ENCODE measurements at regions not wholly inside any gene's neighbourhood (a gene's known extent, or its start where the extent isn't known, plus 50 kb on each side); places are given as distances from the start of the nearest gene placed in this dataset.
A peak's percentile ranks its signal among the peaks of the same experiment; 100 is the strongest.
"Not testable (repeated sequence)": the region's sequence is repeated elsewhere in the genome, so short reads cannot be mapped to it uniquely, and the experiment has no call there.

DNA sequence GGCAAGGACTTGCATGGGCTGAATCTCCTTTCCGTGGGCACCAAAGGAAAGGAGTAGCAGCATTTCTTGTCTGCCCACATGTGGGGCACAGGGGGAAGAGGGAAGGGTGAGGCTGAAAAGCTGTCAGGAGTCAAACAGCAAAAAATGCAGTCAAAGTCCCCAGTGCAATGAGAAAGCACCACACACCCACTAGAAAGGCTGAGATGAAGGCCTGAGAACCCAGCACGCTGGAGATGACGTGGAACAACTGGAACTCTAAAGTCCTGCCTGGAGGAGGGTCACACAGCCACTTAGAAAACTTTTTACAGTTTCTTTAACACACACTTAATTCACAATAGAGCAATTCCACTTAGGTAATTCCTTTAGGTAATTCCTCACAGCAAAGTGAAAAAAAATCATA, 94.6 kb upstream of the IGFBPL1 start:
- no peak for DNase-seq (ENCODE audit: low read depth in 4 of 4, low spot score in 3 of 4)

DNA sequence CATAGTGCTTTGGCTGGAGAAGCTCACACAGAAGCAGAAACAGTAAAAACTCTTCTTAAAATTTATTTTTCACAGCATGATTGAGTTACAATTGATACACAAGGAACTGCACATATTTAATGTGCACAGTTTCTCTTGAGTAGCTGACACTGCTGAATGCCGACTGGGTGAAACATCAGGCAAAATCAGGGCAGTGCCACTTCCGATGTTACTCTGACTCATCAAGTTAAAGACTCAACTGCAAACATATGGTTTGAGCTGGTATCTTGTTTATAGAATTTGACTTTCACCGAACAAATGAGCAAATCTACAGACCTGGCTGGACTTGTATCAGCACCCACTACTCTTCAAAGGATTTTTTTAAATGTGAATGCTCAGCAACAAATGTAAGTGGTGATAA, 92.0 kb upstream of the IGFBPL1 start:
- DNase-seq (ENCODE audit: low read depth in 4 of 4, low spot score in 3 of 4) = not testable (repeated sequence)

- DNase-seq (ENCODE audit: low read depth in 4 of 4, low spot score in 3 of 4) = not testable (repeated sequence)
Observed at GRCh38 chr9:38515055-38515454, 90.8 kb upstream of the IGFBPL1 start.

DNA sequence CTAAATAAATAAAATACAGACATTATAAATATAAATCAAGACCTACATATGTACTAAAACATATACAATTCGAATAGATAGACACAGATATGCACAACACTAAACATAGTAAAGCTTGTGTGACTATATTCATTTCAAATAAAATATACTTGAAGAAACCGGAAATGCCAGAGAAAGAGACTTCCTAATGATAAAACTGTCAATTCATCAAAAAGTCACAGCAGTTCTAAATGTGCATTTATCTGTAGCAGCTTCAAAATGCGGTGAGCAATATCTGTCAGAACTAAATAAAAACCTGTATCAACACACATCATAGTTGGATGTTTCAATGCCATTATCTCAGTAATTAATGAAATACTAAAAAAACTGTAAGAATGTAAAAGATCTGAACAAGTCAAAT, 86.1 kb upstream of the IGFBPL1 start:
- DNase-seq (ENCODE audit: low read depth in 4 of 4, low spot score in 3 of 4) = not testable (repeated sequence)

DNA sequence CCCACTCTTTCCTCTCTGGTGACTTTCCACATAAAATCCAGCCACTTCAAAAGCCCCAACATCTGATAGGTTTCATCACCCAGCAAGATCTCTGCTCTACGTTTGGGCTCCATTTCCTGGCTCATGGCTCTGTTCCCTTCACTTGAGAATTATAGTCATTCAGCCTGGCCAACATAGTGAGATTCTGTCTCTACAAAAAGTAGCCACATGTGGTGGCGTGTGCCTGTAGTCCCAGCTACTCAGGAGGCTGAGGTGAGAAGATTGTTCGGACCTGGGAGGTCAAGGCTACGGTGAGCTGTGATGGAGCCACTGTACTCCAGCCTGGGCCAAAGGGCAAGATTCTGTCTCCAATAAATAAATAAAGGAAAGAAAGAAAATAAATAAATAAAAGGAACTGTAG, 83.3 kb upstream of the IGFBPL1 start:
- no peak for DNase-seq (ENCODE audit: low read depth in 4 of 4, low spot score in 3 of 4)

GRCh38 chr9:38500171-38500570, 75.9 kb upstream of the IGFBPL1 start:
- DNase-seq (ENCODE audit: low read depth in 4 of 4, low spot score in 3 of 4) = peak in 2 of 4 donors; percentile 8 to 52

DNA sequence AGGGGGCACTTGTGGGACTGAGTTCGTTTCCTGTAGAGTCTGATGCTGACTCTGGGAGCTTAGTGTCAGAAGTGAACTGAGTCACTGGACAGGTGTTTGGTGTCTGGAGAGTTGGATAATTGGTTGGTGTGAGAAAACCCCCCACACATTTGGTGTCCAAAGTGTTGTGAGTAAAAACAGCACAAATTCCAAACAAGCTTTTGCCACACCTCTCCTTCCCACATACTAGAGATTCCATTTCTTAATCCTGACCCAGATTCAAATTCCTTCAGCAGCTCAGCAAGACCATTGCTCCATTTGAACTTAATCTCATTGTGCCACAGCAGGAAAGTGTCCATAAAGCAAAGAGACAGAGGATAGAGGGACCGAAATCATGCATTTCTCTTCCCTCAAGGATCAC, 74.3 kb upstream of the IGFBPL1 start:
- DNase-seq (ENCODE audit: low read depth in 4 of 4, low spot score in 3 of 4) = not testable (repeated sequence)

GRCh38 chr9:38489057-38489456, 64.8 kb upstream of the IGFBPL1 start:
- DNase-seq (ENCODE audit: low read depth in 4 of 4, low spot score in 3 of 4) = no peak

DNA sequence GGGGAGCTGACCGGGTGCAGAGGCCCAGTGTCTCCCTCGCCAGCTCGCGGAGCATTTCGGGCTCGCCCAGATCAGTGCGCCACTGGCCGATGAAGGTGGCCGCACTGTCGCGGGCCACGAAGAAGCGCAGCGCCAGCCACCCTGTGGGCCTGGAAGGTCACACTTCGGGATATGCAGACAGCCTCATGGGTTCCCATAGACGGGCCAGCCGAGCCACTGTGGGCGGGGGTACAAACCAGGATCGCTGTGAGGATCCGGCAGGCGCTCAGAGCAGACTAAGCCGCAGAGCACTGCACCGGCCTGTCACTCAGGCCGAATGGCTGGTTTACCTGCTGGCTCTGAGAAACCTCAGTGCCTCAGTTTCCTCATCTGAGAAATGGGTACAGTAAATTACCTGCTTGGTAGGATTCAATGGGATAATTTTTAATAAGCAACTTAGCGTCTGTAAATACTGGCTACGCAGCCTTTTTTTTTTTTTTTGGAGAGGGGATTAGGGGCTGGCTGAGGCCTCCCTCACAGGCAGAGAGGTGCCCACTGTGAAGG, 64.0 kb upstream of the IGFBPL1 start:
- no peak for DNase-seq (ENCODE audit: low read depth in 4 of 4, low spot score in 3 of 4)

DNA sequence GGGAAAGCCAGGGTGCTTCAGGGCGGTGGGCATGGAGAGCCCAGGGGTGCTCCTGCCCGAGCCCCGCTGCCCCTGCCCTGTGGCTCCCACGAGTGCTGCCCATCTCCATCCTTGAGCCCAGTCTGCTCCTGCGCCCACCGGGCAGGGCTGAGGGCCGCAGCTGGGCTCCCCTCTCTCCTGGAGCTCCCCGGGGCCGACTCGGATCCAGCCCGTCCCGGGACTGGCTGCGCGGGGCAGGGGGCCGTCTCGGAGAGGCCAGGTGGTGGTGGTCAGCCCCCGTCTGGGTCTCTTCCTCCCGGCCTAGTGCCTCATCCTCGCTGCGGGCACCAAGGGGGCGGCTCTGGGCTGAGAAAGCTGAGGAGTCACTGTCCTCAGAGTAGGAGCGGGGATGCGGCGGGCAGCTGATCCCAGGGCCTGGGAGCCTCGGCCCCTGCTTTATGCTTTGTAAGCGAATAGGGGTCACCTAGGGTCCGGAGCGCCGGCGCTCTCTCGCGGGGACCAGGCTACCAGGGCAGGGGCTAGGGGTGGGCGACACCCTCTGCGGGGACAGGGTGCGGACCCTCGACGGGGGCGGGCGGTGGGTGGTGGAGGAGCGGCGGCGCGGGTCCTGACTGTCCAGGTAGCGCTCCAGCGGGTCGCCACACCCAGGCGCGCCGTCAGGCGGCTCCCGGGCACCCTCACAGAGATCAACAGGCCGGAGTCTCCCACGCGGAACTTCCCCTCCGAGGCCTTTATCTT, 63.3 kb upstream of the IGFBPL1 start:
- DNase-seq (ENCODE audit: low read depth in 4 of 4, low spot score in 3 of 4) = not testable (repeated sequence)

DNA sequence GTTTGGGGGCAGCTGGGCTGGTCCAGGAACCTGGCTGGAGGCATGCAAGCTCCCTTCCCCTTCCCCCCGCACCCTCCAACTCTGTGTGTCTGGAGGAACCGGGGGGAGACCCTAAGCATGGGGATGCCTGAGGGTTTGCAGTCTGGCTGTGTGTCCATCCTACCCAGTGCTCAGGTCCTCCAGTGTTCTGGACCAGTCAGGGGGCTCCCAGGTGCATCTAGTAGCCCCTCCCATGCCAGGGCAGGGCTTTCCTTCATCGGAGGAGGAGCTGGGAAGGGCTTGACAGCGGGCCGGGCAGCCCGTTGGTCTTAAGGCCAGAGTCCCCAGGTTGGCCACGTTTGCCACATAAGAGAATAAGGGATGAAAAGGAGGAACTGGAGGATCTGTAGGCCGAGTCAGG, 62.6 kb upstream of the IGFBPL1 start:
- DNase-seq (ENCODE audit: low read depth in 4 of 4, low spot score in 3 of 4) = no peak

DNA sequence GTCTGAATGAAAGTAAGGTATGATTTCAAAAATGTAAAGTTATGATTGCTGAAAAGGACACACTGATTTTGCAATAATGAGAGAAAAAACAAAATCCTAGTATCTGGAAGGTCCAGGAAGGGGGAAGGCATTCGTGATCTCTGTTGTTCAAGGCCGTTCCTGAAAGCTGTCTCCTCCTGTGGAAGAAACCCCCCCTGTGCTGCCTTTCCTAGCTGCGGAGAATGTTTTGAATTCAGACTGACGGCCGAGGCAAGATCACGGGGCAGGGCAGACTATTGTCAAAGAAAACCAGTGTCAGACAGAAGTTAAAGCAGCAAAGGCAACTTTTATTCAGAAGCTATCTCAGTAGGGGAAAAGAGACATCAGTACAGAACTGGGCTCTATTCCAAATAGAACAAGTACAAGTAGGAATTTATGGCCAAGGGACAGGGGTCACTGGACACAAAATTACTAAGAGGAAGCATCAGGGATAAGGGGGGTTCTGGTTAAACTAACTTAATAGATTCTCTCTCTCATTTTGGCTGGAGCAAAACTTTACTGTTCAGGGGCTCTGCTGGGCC, 61.9 kb upstream of the IGFBPL1 start:
- no peak for DNase-seq (ENCODE audit: low read depth in 4 of 4, low spot score in 3 of 4)

GRCh38 chr9:38484076-38484665, 59.9 kb upstream of the IGFBPL1 start:
- DNase-seq (ENCODE audit: low read depth in 4 of 4, low spot score in 3 of 4) = not testable (repeated sequence)

DNA sequence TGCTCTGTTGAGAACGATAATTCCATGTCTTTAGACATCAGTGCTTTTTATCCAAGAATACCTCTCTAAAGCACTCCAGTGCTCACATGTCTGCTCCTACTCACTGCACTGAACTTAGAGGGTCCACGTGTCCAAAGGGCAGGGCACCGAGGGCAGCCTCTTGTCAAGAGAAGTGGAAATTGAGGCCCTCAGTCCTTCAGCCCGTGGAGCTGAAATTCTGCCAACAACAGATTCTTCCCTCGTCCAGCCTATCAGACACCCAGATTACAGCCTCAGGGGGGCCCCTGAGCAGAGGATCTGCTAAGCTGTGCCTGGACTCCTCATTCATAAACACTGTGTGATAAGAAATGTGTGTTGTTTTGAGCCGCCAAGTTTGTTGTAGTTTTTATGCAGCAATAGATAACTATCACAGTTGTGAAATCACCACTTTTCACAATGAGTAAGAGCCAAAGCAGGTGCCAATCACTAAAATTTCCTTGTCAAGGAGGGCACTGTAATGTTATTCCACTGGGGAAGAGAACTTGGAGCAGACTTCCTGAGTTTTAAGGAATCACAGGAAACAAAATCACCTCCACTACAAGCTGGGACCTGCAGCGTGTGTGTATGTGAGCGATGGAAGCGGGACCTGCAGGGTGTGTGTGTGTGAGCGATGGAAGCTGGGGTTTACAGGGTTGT, 58.8 kb upstream of the IGFBPL1 start:
- DNase-seq (ENCODE audit: low read depth in 4 of 4, low spot score in 3 of 4) = no peak

DNA sequence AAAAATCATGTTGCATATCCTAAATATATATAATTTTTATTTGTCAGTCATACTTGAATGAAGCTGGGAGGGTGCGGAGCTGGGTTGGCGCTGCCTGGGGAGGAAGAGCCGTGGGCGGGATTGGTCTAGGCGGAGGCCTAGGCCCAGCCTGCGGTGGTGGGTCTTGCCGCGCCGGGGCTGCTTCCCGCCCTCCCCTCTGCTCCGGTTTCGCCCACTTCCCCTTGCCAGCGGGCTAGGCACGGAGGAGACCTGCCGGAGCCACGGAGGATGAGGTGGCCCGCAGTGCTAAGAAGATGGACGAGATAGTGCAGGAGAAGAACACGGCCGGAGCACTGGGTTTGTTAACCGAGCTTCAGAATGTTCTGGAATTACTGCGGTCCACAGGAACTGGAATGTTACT, 54.0 kb upstream of the IGFBPL1 start:
- DNase-seq (ENCODE audit: low read depth in 4 of 4, low spot score in 3 of 4) = no peak

DNA sequence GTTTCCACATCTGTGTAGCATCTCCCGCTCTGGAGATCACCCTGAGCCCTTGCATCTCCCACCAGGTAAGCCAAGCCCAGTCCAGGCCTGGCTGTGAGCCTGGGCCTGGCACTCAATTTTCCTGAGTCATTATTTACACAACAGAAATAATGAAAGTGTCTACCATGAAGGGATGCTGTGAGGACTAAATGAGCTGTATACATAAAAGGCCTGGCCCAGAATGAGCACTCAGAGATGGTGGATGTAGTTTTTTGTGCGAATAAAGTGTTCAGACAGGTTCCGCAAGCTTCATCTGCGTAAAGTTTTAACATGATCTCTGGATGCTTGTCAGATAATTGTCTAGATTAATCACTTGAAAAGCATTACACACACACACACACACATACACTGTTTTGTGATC, 50.2 kb upstream of the IGFBPL1 start:
- DNase-seq (ENCODE audit: low read depth in 4 of 4, low spot score in 3 of 4) = not testable (repeated sequence)
